ENCODE measurements at regions not wholly inside any gene's neighbourhood (a gene's known extent, or its start where the extent isn't known, plus 50 kb on each side); places are given as distances from the start of the nearest gene placed in this dataset.

- Histone ChIP-seq H3K36me3 (ENCODE audit: control insufficient read depth in 1 of 2, insufficient read depth in 2 of 2, low read depth in 1 of 2, low read length in 2 of 2) (no peaks in the 10 kb centered on the region), H3K9ac (ENCODE audit: low read length) (peak overlapping the region; percentile 67), H2AFZ (ENCODE audit: low read depth, low read length) (no peak overlapping the region), H3K4ac (ENCODE audit: low read depth in 1 of 2, low read length in 2 of 2) (no peak overlapping the region), H4K91ac (ENCODE audit: low read length) (no peak overlapping the region), H3K27me3 (ENCODE audit: control insufficient read depth in 1 of 2, insufficient read depth in 1 of 2, low read length in 2 of 2) (no peaks in the 10 kb centered on the region), H2BK120ac (ENCODE audit: low read depth, low read length) (no peak overlapping the region), H3K14ac (ENCODE audit: low read length in 2 of 2) (no peak overlapping the region), H3K4me2 (ENCODE audit: low read length, poor library complexity, severe bottlenecking) (no peak overlapping the region), H2BK15ac (ENCODE audit: low read depth, poor library complexity, severe bottlenecking) (no peak overlapping the region), H4K8ac (ENCODE audit: low read length) (no peak overlapping the region), H3K4me1 (ENCODE audit: control insufficient read depth, insufficient read depth, low read depth, low read length) (peaks cover 9% of the 10 kb centered on the region), H3K23ac (ENCODE audit: low read length in 2 of 2) (no peak overlapping the region), H2BK5ac (ENCODE audit: low read depth, low read length, poor library complexity, severe bottlenecking) (no peak overlapping the region), H3K9me3 (ENCODE audit: control insufficient read depth, low read length) (no peaks in the 10 kb centered on the region), H3K4me3 (ENCODE audit: insufficient read depth in 1 of 2, low read depth in 1 of 2, low read length in 2 of 2) (no peak overlapping the region), H2AK5ac (ENCODE audit: low read length, severe bottlenecking) (no peak overlapping the region), H3K27ac (ENCODE audit: low read length, poor library complexity, severe bottlenecking) (peak overlapping the region; percentile 81), H3K79me1 (replicated peaks; ENCODE audit: low read length, poor library complexity, severe bottlenecking) (no peaks in the 10 kb centered on the region), H3K18ac (ENCODE audit: low read depth in 1 of 2, low read length in 2 of 2) (peak overlapping the region in 1 of 2 experiments; percentile 80), H2BK12ac (ENCODE audit: low read length in 2 of 2) (peak overlapping the region in 1 of 2 experiments; percentile 90)
- DNase-seq, result no peak
- WGBS, result 68% methylated on average over 10 of the region's 10 CpGs
Observed at GRCh38 chr20:53872561-53873229, 197.7 kb downstream of the BCAS1 start.

- H2AFZ ChIP-seq (ENCODE audit: low read depth, low read length), result no peak overlapping the region
- 6% methylated on average over 1 of the region's 2 CpGs for WGBS
- H3K18ac ChIP-seq (ENCODE audit: low read depth in 1 of 2, low read length in 2 of 2), result no peak overlapping the region
- H2BK120ac ChIP-seq (ENCODE audit: low read depth, low read length), result no peak overlapping the region
- H4K91ac ChIP-seq (ENCODE audit: low read length), result no peak overlapping the region
- H4K8ac ChIP-seq (ENCODE audit: low read length), result no peak overlapping the region
- H2BK5ac ChIP-seq (ENCODE audit: low read depth, low read length, poor library complexity, severe bottlenecking), result no peak overlapping the region
- H3K4me1 ChIP-seq (ENCODE audit: control insufficient read depth, insufficient read depth, low read depth, low read length), result peaks cover 9% of the 10 kb centered on the region
- H3K9ac ChIP-seq (ENCODE audit: low read length), result peak overlapping the region; percentile 67
- H3K79me1 ChIP-seq (replicated peaks; ENCODE audit: low read length, poor library complexity, severe bottlenecking), result no peaks in the 10 kb centered on the region
- H3K9me3 ChIP-seq (ENCODE audit: control insufficient read depth, low read length), result no peaks in the 10 kb centered on the region
- no peak overlapping the region for H3K4me2 ChIP-seq (ENCODE audit: low read length, poor library complexity, severe bottlenecking)
- peak overlapping the region; percentile 81 for H3K27ac ChIP-seq (ENCODE audit: low read length, poor library complexity, severe bottlenecking)
- no peak overlapping the region for H3K4ac ChIP-seq (ENCODE audit: low read depth in 1 of 2, low read length in 2 of 2)
- H3K27me3 ChIP-seq (ENCODE audit: control insufficient read depth in 1 of 2, insufficient read depth in 1 of 2, low read length in 2 of 2), result no peaks in the 10 kb centered on the region
- H3K14ac ChIP-seq (ENCODE audit: low read length in 2 of 2), result no peak overlapping the region
- H2BK15ac ChIP-seq (ENCODE audit: low read depth, poor library complexity, severe bottlenecking), result no peak overlapping the region
- DNase-seq, result no peak
- H3K23ac ChIP-seq (ENCODE audit: low read length in 2 of 2), result no peak overlapping the region
- H2BK12ac ChIP-seq (ENCODE audit: low read length in 2 of 2), result no peak overlapping the region
- H3K36me3 ChIP-seq (ENCODE audit: control insufficient read depth in 1 of 2, insufficient read depth in 2 of 2, low read depth in 1 of 2, low read length in 2 of 2), result no peaks in the 10 kb centered on the region
- no peak overlapping the region for H2AK5ac ChIP-seq (ENCODE audit: low read length, severe bottlenecking)
- no peak overlapping the region for H3K4me3 ChIP-seq (ENCODE audit: insufficient read depth in 1 of 2, low read depth in 1 of 2, low read length in 2 of 2)
Observed at GRCh38 chr20:53872081-53872541, 198.3 kb downstream of the BCAS1 start.

DNA sequence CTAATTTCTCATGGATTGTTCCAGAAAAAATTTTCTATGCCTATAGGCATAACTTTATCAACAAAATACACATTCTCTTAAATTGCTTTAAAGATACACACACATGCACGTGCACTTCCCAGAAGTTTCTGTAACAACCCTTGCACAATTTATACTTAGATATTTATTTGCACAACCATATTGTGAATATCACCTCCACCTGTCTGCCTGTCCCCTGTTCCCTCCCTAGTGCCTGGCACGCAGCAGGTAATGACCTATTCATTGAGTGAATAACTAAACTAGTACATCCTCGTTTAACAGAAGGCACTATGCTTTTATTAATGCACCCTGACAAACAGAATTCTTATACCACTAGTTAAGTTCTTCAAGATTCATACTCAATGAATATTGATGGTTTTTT lies 198.9 kb downstream of the BCAS1 start:
- Histone ChIP-seq H3K79me1 (replicated peaks; ENCODE audit: low read length, poor library complexity, severe bottlenecking) (no peaks in the 10 kb centered on the region), H2BK12ac (ENCODE audit: low read length in 2 of 2) (no peak overlapping the region), H3K27ac (ENCODE audit: low read length, poor library complexity, severe bottlenecking) (peak overlapping the region; percentile 1), H3K4ac (ENCODE audit: low read depth in 1 of 2, low read length in 2 of 2) (no peak overlapping the region), H3K9ac (ENCODE audit: low read length) (peak overlapping the region; percentile 67), H3K36me3 (ENCODE audit: control insufficient read depth in 1 of 2, insufficient read depth in 2 of 2, low read depth in 1 of 2, low read length in 2 of 2) (no peaks in the 10 kb centered on the region), H3K4me2 (ENCODE audit: low read length, poor library complexity, severe bottlenecking) (no peak overlapping the region), H4K91ac (ENCODE audit: low read length) (no peak overlapping the region), H3K4me1 (ENCODE audit: control insufficient read depth, insufficient read depth, low read depth, low read length) (peaks cover 9% of the 10 kb centered on the region), H2AFZ (ENCODE audit: low read depth, low read length) (no peak overlapping the region), H3K9me3 (ENCODE audit: control insufficient read depth, low read length) (no peaks in the 10 kb centered on the region), H3K18ac (ENCODE audit: low read depth in 1 of 2, low read length in 2 of 2) (no peak overlapping the region), H3K14ac (ENCODE audit: low read length in 2 of 2) (no peak overlapping the region), H3K27me3 (ENCODE audit: control insufficient read depth in 1 of 2, insufficient read depth in 1 of 2, low read length in 2 of 2) (no peaks in the 10 kb centered on the region), H3K4me3 (ENCODE audit: insufficient read depth in 1 of 2, low read depth in 1 of 2, low read length in 2 of 2) (no peak overlapping the region), H3K23ac (ENCODE audit: low read length in 2 of 2) (no peak overlapping the region), H2BK5ac (ENCODE audit: low read depth, low read length, poor library complexity, severe bottlenecking) (no peak overlapping the region), H2BK15ac (ENCODE audit: low read depth, poor library complexity, severe bottlenecking) (no peak overlapping the region), H4K8ac (ENCODE audit: low read length) (no peak overlapping the region), H2AK5ac (ENCODE audit: low read length, severe bottlenecking) (no peak overlapping the region), H2BK120ac (ENCODE audit: low read depth, low read length) (no peak overlapping the region)
- 69% methylated on average over 3 of the region's 3 CpGs for WGBS
- no peak for DNase-seq

DNA sequence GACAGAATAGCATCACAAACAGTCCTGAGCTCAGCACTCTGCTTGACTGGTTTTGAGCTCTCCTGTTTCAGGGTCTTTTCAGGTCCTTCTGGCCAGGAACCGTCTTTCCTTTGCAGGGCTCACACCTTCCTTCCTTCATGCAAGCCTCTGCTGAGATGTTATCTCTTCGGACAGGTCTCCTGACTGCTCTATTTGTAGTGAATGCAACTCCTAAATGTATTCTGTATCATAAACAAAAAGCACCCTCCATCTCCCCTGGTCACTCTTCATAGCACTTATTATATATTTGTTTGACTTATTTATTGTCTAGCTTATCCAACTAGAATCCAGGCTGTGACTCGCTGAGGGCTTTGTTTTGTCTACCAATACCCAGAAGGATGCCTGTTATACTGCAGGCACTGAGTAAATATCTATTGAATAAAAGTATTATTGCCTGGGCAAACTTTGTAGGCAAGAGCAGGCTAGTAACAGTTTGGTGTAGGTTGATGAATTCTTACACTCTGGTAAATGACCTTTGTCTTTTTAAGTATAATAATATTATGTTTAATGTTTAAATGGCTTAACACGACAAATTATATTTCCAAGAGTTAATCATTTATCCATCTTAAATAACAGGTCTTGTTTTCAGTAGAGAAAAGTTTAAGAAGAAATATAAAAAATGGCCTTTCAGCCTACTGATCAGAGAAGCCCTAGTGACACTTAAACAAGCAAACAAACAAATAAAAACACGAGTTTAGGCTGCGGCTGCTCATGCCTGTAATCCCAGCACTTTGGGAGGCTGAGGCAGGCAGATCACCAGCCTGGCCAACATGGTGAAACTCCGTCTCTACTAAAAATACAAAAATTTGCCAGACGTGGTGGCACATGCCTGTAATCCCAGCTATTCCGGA lies 199.7 kb downstream of the BCAS1 start:
- Histone ChIP-seq H2BK120ac (ENCODE audit: low read depth, low read length) (peak overlapping the region; percentile 19), H3K23ac (ENCODE audit: low read length in 2 of 2) (no peak overlapping the region), H3K4ac (ENCODE audit: low read depth in 1 of 2, low read length in 2 of 2) (peak overlapping the region; percentile 57 to 82)

More for the DNA sequence above, 199.7 kb downstream of the BCAS1 start:
- peak overlapping the region; percentile 70 for H2AK5ac ChIP-seq (ENCODE audit: low read length, severe bottlenecking)
- H3K79me1 ChIP-seq (replicated peaks; ENCODE audit: low read length, poor library complexity, severe bottlenecking), result no peaks in the 10 kb centered on the region
- no peak overlapping the region for H4K8ac ChIP-seq (ENCODE audit: low read length)
- no peak overlapping the region for H3K4me2 ChIP-seq (ENCODE audit: low read length, poor library complexity, severe bottlenecking)
- no peak overlapping the region for H2BK5ac ChIP-seq (ENCODE audit: low read depth, low read length, poor library complexity, severe bottlenecking)
- no peak overlapping the region for H3K14ac ChIP-seq (ENCODE audit: low read length in 2 of 2)
- DNase-seq, result no peak
- H3K27ac ChIP-seq (ENCODE audit: low read length, poor library complexity, severe bottlenecking), result peak overlapping the region; percentile 51
- H4K91ac ChIP-seq (ENCODE audit: low read length), result peak overlapping the region; percentile 61
- 69% methylated on average over 8 of the region's 9 CpGs for WGBS
- no peak overlapping the region for H3K9ac ChIP-seq (ENCODE audit: low read length)
- H3K18ac ChIP-seq (ENCODE audit: low read depth in 1 of 2, low read length in 2 of 2), result peak overlapping the region; percentile 21 to 77
- H3K4me3 ChIP-seq (ENCODE audit: insufficient read depth in 1 of 2, low read depth in 1 of 2, low read length in 2 of 2), result no peak overlapping the region
- peak overlapping the region; percentile 77 to 78 for H2BK12ac ChIP-seq (ENCODE audit: low read length in 2 of 2)
- H2BK15ac ChIP-seq (ENCODE audit: low read depth, poor library complexity, severe bottlenecking), result no peak overlapping the region
- no peaks in the 10 kb centered on the region for H3K9me3 ChIP-seq (ENCODE audit: control insufficient read depth, low read length)
- H3K27me3 ChIP-seq (ENCODE audit: control insufficient read depth in 1 of 2, insufficient read depth in 1 of 2, low read length in 2 of 2), result no peaks in the 10 kb centered on the region
- H2AFZ ChIP-seq (ENCODE audit: low read depth, low read length), result no peak overlapping the region
- no peaks in the 10 kb centered on the region for H3K36me3 ChIP-seq (ENCODE audit: control insufficient read depth in 1 of 2, insufficient read depth in 2 of 2, low read depth in 1 of 2, low read length in 2 of 2)
- H3K4me1 ChIP-seq (ENCODE audit: control insufficient read depth, insufficient read depth, low read depth, low read length), result peaks cover 11% of the 10 kb centered on the region
